ENCODE measurements at regions not wholly inside any gene's neighbourhood (a gene's known extent, or its start where the extent isn't known, plus 50 kb on each side); places are given as distances from the start of the nearest gene placed in this dataset.

GRCh38 chrX:22339459-22339858 is 66.7 kb downstream of the CBLL2 start:
- no peak for TF ChIP-seq EZH2 (IDR thresholded peaks at IDR 0.05; ENCODE audit: low read length, missing control alignments)
- TF ChIP-seq, protein P1, sequence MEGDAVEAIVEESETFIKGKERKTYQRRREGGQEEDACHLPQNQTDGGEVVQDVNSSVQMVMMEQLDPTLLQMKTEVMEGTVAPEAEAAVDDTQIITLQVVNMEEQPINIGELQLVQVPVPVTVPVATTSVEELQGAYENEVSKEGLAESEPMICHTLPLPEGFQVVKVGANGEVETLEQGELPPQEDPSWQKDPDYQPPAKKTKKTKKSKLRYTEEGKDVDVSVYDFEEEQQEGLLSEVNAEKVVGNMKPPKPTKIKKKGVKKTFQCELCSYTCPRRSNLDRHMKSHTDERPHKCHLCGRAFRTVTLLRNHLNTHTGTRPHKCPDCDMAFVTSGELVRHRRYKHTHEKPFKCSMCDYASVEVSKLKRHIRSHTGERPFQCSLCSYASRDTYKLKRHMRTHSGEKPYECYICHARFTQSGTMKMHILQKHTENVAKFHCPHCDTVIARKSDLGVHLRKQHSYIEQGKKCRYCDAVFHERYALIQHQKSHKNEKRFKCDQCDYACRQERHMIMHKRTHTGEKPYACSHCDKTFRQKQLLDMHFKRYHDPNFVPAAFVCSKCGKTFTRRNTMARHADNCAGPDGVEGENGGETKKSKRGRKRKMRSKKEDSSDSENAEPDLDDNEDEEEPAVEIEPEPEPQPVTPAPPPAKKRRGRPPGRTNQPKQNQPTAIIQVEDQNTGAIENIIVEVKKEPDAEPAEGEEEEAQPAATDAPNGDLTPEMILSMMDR (conservative IDR thresholded peaks at IDR 0.05 in 1 of 2, IDR thresholded peaks at IDR 0.05 in 1 of 2; ENCODE audit: low read depth in 1 of 2, low read length in 2 of 2), result no peak
- DNase-seq (ENCODE audit: low read depth in 2 of 2), result no peak
- H3K27ac ChIP-seq (ENCODE audit: insufficient read depth, low read length), result no peak overlapping the region
- H3K79me2 ChIP-seq (ENCODE audit: control insufficient read depth, insufficient read depth, low read length), result no peaks in the 10 kb centered on the region
- H3K4me1 ChIP-seq (ENCODE audit: control insufficient read depth, extremely low read depth, insufficient read depth, low read length), result no peaks in the 10 kb centered on the region
- H3K9me3 ChIP-seq (ENCODE audit: control insufficient read depth, insufficient read depth, low read depth, low read length), result no peaks in the 10 kb centered on the region
- no peak overlapping the region for H3K4me2 ChIP-seq (ENCODE audit: extremely low read depth, insufficient read depth, low read length)
- H3K36me3 ChIP-seq (ENCODE audit: control insufficient read depth, insufficient read depth, low read length), result no peaks in the 10 kb centered on the region
- no peaks in the 10 kb centered on the region for H3K27me3 ChIP-seq (ENCODE audit: control insufficient read depth, insufficient read depth, low read length)
- no peaks in the 10 kb centered on the region for H4K20me1 ChIP-seq (ENCODE audit: control insufficient read depth, extremely low read depth, insufficient read depth, low read length)
- H2AFZ ChIP-seq (ENCODE audit: low read length), result no peak overlapping the region
- no peak overlapping the region for H3K9ac ChIP-seq (ENCODE audit: insufficient read depth, low read length)
- H3K4me3 ChIP-seq (replicated peaks in 1 of 4; ENCODE audit: control extremely low read depth in 1 of 4, insufficient read depth in 1 of 4, low read depth in 3 of 4, low read length in 4 of 4), result no peak overlapping the region

DNA sequence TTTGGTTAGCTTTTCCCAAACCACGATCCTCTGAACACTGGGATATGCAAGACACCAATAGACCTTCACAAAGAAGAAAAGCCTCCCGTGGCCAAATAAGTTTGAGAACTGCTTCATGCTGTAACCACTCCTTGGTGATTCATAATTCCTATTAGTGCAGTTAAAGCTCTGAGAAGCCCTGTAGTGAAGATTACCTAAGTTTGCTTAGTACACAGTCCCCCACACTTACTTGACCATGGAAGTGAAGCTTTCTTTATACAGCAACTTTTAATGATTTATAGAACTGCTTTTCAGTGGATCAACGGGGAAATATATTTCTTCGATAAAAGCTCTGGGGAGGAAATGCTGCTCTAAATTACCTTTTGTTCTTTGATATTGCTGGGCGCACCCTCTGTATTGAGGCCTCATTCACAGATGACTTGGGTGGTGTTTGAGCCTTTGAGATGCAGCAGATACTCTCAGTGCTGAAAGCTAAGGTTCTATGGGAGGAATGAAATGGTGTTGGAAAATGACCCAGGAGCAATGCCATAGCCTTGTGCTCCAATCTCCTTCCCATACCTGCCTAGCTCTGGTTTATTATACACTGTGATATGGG is 67.4 kb downstream of the CBLL2 start:
- Histone ChIP-seq H3K9ac (ENCODE audit: insufficient read depth, low read length) (no peak overlapping the region), H3K4me2 (ENCODE audit: extremely low read depth, insufficient read depth, low read length) (no peak overlapping the region), H3K36me3 (ENCODE audit: control insufficient read depth, insufficient read depth, low read length) (no peaks in the 10 kb centered on the region), H3K4me1 (ENCODE audit: control insufficient read depth, extremely low read depth, insufficient read depth, low read length) (no peaks in the 10 kb centered on the region), H3K79me2 (ENCODE audit: control insufficient read depth, insufficient read depth, low read length) (no peaks in the 10 kb centered on the region), H3K4me3 (replicated peaks in 1 of 4; ENCODE audit: control extremely low read depth in 1 of 4, insufficient read depth in 1 of 4, low read depth in 3 of 4, low read length in 4 of 4) (no peak overlapping the region), H3K27me3 (ENCODE audit: control insufficient read depth, insufficient read depth, low read length) (no peaks in the 10 kb centered on the region), H3K27ac (ENCODE audit: insufficient read depth, low read length) (no peak overlapping the region), H3K9me3 (ENCODE audit: control insufficient read depth, insufficient read depth, low read depth, low read length) (no peaks in the 10 kb centered on the region), H2AFZ (ENCODE audit: low read length) (no peak overlapping the region), H4K20me1 (ENCODE audit: control insufficient read depth, extremely low read depth, insufficient read depth, low read length) (no peaks in the 10 kb centered on the region)
- no peak for TF ChIP-seq EZH2 (IDR thresholded peaks at IDR 0.05; ENCODE audit: low read length, missing control alignments)
- TF ChIP-seq, protein P1 (conservative IDR thresholded peaks at IDR 0.05 in 1 of 2, IDR thresholded peaks at IDR 0.05 in 1 of 2; ENCODE audit: low read depth in 1 of 2, low read length in 2 of 2), result no peak
- peak in 1 of 2 donors; percentile 24 for DNase-seq (ENCODE audit: low read depth in 2 of 2)

DNA sequence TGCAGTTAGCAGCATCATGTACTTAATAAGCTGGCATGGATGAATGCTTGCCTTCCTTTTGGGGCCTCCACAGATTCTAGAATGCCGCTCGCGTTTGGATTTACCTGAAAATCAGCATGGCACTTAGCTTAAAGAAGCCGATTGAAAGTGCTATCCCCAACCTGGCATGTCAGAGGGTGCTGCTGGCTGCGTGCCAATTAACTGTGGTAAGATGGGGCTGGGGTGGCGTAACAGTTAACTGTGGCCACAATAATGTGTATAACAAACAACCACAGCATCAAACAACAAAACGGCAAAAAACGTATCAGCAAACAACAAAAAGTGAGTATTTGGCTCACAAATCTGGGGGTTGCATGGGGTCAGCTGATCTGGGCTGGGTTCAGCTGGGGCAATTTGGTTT is 70.5 kb downstream of the CBLL2 start:
- H2AFZ ChIP-seq (ENCODE audit: low read length), result no peak overlapping the region
- no peaks in the 10 kb centered on the region for H3K79me2 ChIP-seq (ENCODE audit: control insufficient read depth, insufficient read depth, low read length)
- no peak overlapping the region for H3K4me3 ChIP-seq (replicated peaks in 1 of 4; ENCODE audit: control extremely low read depth in 1 of 4, insufficient read depth in 1 of 4, low read depth in 3 of 4, low read length in 4 of 4)

More for the DNA sequence above, 70.5 kb downstream of the CBLL2 start:
- no peak for TF ChIP-seq EZH2 (IDR thresholded peaks at IDR 0.05; ENCODE audit: low read length, missing control alignments)
- TF ChIP-seq, protein P1 (conservative IDR thresholded peaks at IDR 0.05 in 1 of 2, IDR thresholded peaks at IDR 0.05 in 1 of 2; ENCODE audit: low read depth in 1 of 2, low read length in 2 of 2), result no peak
- no peak overlapping the region for H3K27ac ChIP-seq (ENCODE audit: insufficient read depth, low read length)
- H3K4me2 ChIP-seq (ENCODE audit: extremely low read depth, insufficient read depth, low read length), result no peak overlapping the region
- no peaks in the 10 kb centered on the region for H3K27me3 ChIP-seq (ENCODE audit: control insufficient read depth, insufficient read depth, low read length)
- H3K9ac ChIP-seq (ENCODE audit: insufficient read depth, low read length), result no peak overlapping the region
- no peaks in the 10 kb centered on the region for H3K9me3 ChIP-seq (ENCODE audit: control insufficient read depth, insufficient read depth, low read depth, low read length)
- no peak for DNase-seq (ENCODE audit: low read depth in 2 of 2)
- H3K36me3 ChIP-seq (ENCODE audit: control insufficient read depth, insufficient read depth, low read length), result no peaks in the 10 kb centered on the region
- H4K20me1 ChIP-seq (ENCODE audit: control insufficient read depth, extremely low read depth, insufficient read depth, low read length), result no peaks in the 10 kb centered on the region
- H3K4me1 ChIP-seq (ENCODE audit: control insufficient read depth, extremely low read depth, insufficient read depth, low read length), result no peaks in the 10 kb centered on the region

Data from fibroblast of lung (primary cell).